SJCRH30 (cell line): ENCODE measurements at regions not wholly inside any gene's neighbourhood (a gene's known extent, or its start where the extent isn't known, plus 50 kb on each side); places are given as distances from the start of the nearest gene placed in this dataset.

Experiments used
- DNase-seq, 2 experiments: peaks; one replicate each; pipeline ENCODE4 v3.0.0-alpha.2; 2015 to 2020
- H3K27ac ChIP-seq: fragments of 250-450 bp; sonication (Bioruptor Pico); 2 replicates; pipeline ENCODE4 v1.5.1; 2020; ENCODE audit warnings: mild to moderate bottlenecking, moderate library complexity
- H3K27me3 ChIP-seq: fragments of 250-450 bp; sonication (Bioruptor Pico); 2 replicates; pipeline ENCODE4 v1.5.1; 2020; ENCODE audit warnings: mild to moderate bottlenecking, moderate library complexity
- H3K36me3 ChIP-seq: fragments of 250-450 bp; sonication (Bioruptor Pico); 2 replicates; pipeline ENCODE4 v1.5.1; 2020; ENCODE audit warnings: mild to moderate bottlenecking, moderate library complexity
- H3K4me1 ChIP-seq: fragments of 250-450 bp; sonication (Bioruptor Pico); 2 replicates; pipeline ENCODE4 v1.5.1; 2020; ENCODE audit warnings: mild to moderate bottlenecking, moderate library complexity
- H3K4me3 ChIP-seq: fragments of 250-450 bp; sonication (Bioruptor Pico); 2 replicates; pipeline ENCODE4 v1.5.1; 2020; ENCODE audit warnings: mild to moderate bottlenecking, moderate library complexity
- H3K9me3 ChIP-seq: fragments of 250-450 bp; sonication (Bioruptor Pico); replicated peaks from 2 replicates; pipeline ENCODE4 v1.5.1; 2020; ENCODE audit warnings: mild to moderate bottlenecking, moderate library complexity

- Histone ChIP-seq H3K36me3 (no peaks in the 10 kb centered on the region), H3K27ac (no peak overlapping the region), H3K4me3 (no peak overlapping the region), H3K9me3 (no peaks in the 10 kb centered on the region), H3K27me3 (peaks cover 6% of the 10 kb centered on the region; the same call in 1 of the 2 replicates), H3K4me1 (no peaks in the 10 kb centered on the region)
- DNase-seq, result no peak
Observed at GRCh38 chr17:71227841-71228240, 893.0 kb upstream of the SOX9 start.

DNA sequence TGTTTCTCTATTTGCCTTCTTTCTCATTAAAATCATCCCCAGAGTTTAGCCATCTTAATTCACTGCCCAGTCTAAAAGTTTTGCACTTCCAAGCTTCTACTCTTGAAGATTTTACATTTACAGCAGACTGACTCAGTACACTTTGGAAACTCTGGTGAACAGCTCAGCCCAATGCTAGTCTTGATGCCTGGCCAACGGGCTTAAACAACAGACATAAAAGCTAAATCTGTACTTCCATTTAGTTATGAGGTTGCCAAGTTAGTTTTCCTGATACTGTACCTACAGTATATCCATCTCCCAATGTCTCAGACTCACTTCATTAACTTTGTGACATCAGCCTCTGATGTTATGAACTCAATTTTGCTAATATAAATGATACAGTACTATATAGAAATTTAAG lies 891.8 kb upstream of the SOX9 start:
- H3K4me1 ChIP-seq, result no peaks in the 10 kb centered on the region
- DNase-seq, result no peak
- H3K36me3 ChIP-seq, result no peaks in the 10 kb centered on the region
- peaks cover 6% of the 10 kb centered on the region; the same call in 1 of the 2 replicates for H3K27me3 ChIP-seq
- H3K9me3 ChIP-seq, result no peaks in the 10 kb centered on the region
- no peak overlapping the region for H3K27ac ChIP-seq
- H3K4me3 ChIP-seq, result no peak overlapping the region

DNA sequence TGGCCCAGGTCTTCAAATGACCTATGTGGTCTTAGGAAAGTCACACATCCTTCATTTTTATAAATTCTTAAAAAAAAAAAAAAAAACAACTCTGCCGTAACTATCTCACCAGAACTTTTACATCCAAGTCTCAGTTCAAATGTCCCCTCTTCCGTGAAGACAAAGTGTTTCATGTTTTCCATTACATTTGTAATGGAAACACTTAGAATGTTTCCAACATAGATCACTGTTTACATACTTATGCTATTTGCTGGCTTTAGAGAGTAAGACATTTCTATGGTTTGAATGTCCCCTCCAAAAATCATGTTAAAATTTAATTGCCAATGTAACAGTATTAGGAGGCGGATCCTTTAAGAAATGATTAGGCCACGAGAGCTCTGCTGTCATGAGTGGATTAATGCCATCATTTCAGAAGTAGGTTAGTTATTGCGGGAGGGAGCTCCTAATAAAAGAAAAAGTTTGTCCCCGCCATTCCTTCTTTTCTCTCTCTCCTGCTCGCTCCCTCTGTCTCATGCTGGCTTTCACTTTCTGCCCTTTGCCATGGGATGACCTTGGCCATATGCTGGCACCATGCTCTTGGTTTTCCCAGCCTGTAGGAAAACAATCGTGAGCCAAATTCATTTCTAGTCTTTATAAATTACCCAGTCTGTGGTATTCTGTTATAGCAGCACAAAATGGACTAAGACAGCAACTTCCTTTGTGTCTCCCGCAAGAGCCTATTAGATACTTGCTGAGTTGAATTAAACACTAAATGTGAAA lies 887.8 kb upstream of the SOX9 start:
- Histone ChIP-seq H3K36me3 (no peaks in the 10 kb centered on the region), H3K27me3 (peaks cover 3% of the 10 kb centered on the region; the same call in 1 of the 2 replicates), H3K27ac (no peak overlapping the region), H3K4me1 (no peaks in the 10 kb centered on the region), H3K9me3 (no peaks in the 10 kb centered on the region), H3K4me3 (no peak overlapping the region)
- no peak for DNase-seq

DNA sequence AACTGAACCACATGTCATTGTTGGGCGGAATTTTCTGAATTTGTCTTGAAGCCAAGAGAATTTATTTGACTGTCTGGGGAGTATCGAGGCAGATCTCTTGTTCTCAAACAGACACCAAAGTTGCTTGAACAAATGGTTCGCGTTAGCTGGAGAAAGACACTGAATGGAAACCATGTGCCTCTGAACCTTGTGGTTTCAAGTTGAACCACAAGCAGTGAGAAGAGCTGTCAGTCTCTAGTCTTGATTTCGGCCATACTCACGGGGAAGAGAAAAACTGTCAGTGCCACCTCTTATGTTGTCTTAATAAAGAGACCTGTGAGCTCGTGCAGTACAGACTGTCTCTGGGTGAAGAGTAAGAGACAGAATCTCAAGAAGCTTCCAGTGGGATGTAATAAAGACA lies 886.5 kb upstream of the SOX9 start:
- DNase-seq, result no peak
- no peak overlapping the region for H3K4me3 ChIP-seq
- H3K9me3 ChIP-seq, result no peaks in the 10 kb centered on the region
- H3K27ac ChIP-seq, result no peak overlapping the region
- H3K36me3 ChIP-seq, result no peaks in the 10 kb centered on the region
- no peaks in the 10 kb centered on the region for H3K4me1 ChIP-seq
- H3K27me3 ChIP-seq, result no peaks in the 10 kb centered on the region; the same call in 1 of the 2 replicates

- Histone ChIP-seq H3K9me3 (no peaks in the 10 kb centered on the region), H3K27me3 (no peaks in the 10 kb centered on the region), H3K27ac (no peak overlapping the region), H3K4me3 (no peak overlapping the region), H3K4me1 (no peaks in the 10 kb centered on the region), H3K36me3 (no peaks in the 10 kb centered on the region)
- DNase-seq, result peak in 1 of 2 experiments; percentile 21
Observed at GRCh38 chr17:71237903-71238538, 882.8 kb upstream of the SOX9 start.

DNA sequence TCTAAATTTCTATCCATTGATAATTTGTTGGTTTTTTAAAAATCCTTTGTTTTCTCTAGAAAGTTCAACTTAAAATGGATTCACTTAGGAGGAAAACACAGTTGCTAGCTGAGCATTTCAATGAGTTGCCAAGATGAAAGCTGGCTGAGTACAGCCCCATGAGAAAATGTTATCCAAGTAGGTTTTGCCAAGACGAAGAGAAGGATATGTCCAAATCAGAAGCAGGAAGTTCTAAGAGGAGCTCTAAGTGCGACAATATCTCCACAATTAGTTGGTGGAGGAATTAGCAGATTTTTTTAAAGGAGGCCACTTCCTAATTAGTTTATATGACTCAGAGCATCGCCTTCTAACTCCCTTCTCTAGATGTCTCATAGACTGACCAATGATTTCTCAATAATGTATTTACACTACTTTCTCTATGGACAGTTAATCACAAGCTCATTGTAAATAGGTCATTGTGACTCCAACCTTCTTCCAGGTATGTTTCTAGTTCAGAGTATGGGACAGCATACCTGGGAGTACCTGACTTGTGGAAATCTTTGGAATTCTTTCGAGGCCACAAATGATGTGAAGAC lies 873.3 kb upstream of the SOX9 start:
- Histone ChIP-seq H3K4me1 (no peaks in the 10 kb centered on the region), H3K9me3 (no peaks in the 10 kb centered on the region), H3K36me3 (no peaks in the 10 kb centered on the region), H3K4me3 (no peak overlapping the region), H3K27ac (no peak overlapping the region), H3K27me3 (peaks cover 3% of the 10 kb centered on the region; the same call in 1 of the 2 replicates)
- DNase-seq, result no peak

- H3K4me3 ChIP-seq, result no peak overlapping the region
- H3K27ac ChIP-seq, result no peak overlapping the region
- H3K9me3 ChIP-seq, result no peaks in the 10 kb centered on the region
- peak in 1 of 2 experiments; percentile 5 for DNase-seq
- peaks cover 2% of the 10 kb centered on the region; the same call in 1 of the 2 replicates for H3K27me3 ChIP-seq
- H3K4me1 ChIP-seq, result no peaks in the 10 kb centered on the region
- H3K36me3 ChIP-seq, result no peaks in the 10 kb centered on the region
Observed at GRCh38 chr17:71251276-71251675, 869.5 kb upstream of the SOX9 start.

GRCh38 chr17:71251951-71252350 lies 868.9 kb upstream of the SOX9 start:
- Histone ChIP-seq H3K36me3 (no peaks in the 10 kb centered on the region), H3K4me3 (no peak overlapping the region), H3K27me3 (no peaks in the 10 kb centered on the region), H3K9me3 (no peaks in the 10 kb centered on the region), H3K4me1 (no peaks in the 10 kb centered on the region), H3K27ac (no peak overlapping the region)
- DNase-seq, result no peak

DNA sequence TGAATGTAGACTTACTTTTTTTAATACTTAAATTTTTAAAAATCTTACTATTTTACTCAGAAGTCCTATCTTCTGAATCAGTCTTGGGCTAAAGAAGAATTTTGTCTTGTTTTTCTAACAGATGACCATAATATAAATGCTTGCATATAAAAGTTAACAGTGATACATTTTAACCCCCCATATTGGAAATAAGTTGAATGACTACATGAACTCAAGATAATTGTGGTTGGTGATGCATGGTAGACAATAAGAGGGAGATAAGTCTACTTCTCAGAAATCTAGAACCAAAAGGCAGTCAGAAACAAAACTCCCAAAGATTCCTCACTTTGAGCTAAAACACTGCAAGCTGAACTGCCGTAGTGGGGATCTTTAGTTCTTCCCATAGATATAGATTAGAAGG lies 868.4 kb upstream of the SOX9 start:
- Histone ChIP-seq H3K27me3 (no peaks in the 10 kb centered on the region), H3K4me1 (no peaks in the 10 kb centered on the region), H3K36me3 (no peaks in the 10 kb centered on the region), H3K9me3 (no peaks in the 10 kb centered on the region), H3K27ac (no peak overlapping the region), H3K4me3 (no peak overlapping the region)
- DNase-seq, result no peak

GRCh38 chr17:71257096-71257495 lies 863.7 kb upstream of the SOX9 start:
- Histone ChIP-seq H3K27ac (no peak overlapping the region), H3K4me1 (no peaks in the 10 kb centered on the region), H3K27me3 (no peaks in the 10 kb centered on the region), H3K4me3 (no peak overlapping the region), H3K9me3 (no peaks in the 10 kb centered on the region), H3K36me3 (no peaks in the 10 kb centered on the region)
- DNase-seq, result no peak

DNA sequence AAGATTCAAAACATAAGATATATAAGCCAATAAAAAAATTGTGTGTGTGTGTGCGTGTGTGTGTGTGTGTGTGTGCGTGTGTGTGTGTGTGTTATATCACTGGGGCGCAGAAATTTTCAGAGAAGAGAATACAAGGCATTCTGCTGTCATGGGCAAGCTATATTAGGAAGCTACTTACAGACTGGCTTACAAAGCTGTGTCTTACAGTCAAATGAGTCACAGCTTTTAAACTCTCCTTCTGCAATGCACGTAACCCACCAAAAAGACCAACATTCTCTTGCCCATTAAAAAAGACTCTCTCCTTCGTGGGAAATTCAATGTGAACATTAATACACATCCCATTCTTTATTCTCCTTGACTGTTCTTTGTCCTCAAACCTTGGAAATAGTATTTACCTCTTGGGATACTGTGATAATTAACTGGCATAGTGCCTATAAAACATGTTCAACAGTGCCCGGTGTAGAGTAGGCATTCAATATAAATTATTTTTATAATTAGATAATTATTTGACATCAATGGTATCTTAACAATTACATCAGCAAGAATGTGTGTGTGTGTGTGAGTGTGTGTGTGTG lies 860.4 kb upstream of the SOX9 start:
- Histone ChIP-seq H3K27me3 (no peaks in the 10 kb centered on the region), H3K27ac (no peak overlapping the region), H3K9me3 (no peaks in the 10 kb centered on the region), H3K36me3 (no peaks in the 10 kb centered on the region), H3K4me1 (no peaks in the 10 kb centered on the region), H3K4me3 (no peak overlapping the region)
- no peak for DNase-seq

GRCh38 chr17:71262586-71262985 lies 858.2 kb upstream of the SOX9 start:
- no peak for DNase-seq
- H3K4me3 ChIP-seq, result no peak overlapping the region
- no peaks in the 10 kb centered on the region for H3K27me3 ChIP-seq
- H3K27ac ChIP-seq, result no peak overlapping the region
- H3K4me1 ChIP-seq, result no peaks in the 10 kb centered on the region
- H3K36me3 ChIP-seq, result no peaks in the 10 kb centered on the region
- H3K9me3 ChIP-seq, result 0 out of 2 replicates have a peak, but pooled peaks cover 8% of the 10 kb centered on the region

DNA sequence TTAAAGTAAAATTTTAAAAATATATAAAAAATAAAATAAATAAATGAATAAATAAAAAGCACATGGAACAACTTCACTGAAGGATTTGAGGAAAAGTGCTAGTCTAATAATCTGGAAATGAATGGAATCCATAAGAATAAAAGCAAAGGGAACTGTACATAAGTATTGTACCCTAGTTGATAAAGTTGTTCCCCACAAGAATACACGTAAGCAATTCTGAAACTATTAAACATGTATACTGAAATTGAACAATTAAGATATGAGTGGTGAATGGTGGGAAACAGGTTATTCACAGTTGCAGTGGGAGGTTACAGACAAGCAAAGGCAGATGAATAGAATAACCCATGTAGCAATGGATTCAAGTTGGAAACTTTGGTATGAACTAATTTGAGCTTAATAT lies 853.2 kb upstream of the SOX9 start:
- Histone ChIP-seq H3K4me3 (no peak overlapping the region), H3K4me1 (no peaks in the 10 kb centered on the region), H3K27ac (no peak overlapping the region), H3K27me3 (no peaks in the 10 kb centered on the region), H3K9me3 (0 out of 2 replicates have a peak, but pooled peaks cover 13% of the 10 kb centered on the region), H3K36me3 (no peaks in the 10 kb centered on the region)
- DNase-seq, result no peak

GRCh38 chr17:71269201-71269600 lies 851.6 kb upstream of the SOX9 start:
- H3K27me3 ChIP-seq, result no peaks in the 10 kb centered on the region
- H3K4me3 ChIP-seq, result no peak overlapping the region
- no peak for DNase-seq
- H3K27ac ChIP-seq, result no peak overlapping the region
- H3K36me3 ChIP-seq, result no peaks in the 10 kb centered on the region
- 0 out of 2 replicates have a peak, but pooled peaks cover 13% of the 10 kb centered on the region for H3K9me3 ChIP-seq
- H3K4me1 ChIP-seq, result no peaks in the 10 kb centered on the region

DNA sequence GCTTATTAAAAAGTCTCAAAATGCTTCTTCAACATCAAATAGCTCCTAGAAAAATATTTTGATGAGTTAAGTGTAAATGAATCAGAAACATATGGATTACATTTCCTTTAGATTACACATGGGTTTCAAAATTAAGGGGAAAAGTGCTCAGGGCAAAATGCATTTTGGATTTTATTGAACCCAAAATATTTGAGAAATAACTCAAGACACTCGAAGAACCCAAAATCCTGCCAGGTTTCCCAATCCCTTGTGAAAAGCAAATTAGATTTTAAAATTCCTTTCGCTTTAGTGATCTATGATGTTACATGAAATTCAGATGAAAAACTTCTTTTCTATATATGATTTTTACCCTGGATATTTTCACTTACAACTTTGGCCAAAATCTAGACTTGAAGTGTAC lies 847.4 kb upstream of the SOX9 start:
- no peak overlapping the region for H3K27ac ChIP-seq
- no peaks in the 10 kb centered on the region for H3K4me1 ChIP-seq
- DNase-seq, result no peak
- 0 out of 2 replicates have a peak, but pooled peaks cover 5% of the 10 kb centered on the region for H3K9me3 ChIP-seq
- no peaks in the 10 kb centered on the region; the same call in 1 of the 2 replicates for H3K27me3 ChIP-seq
- no peaks in the 10 kb centered on the region for H3K36me3 ChIP-seq
- H3K4me3 ChIP-seq, result no peak overlapping the region
